ENCODE measurements at regions not wholly inside any gene's neighbourhood (a gene's known extent, or its start where the extent isn't known, plus 50 kb on each side); places are given as distances from the start of the nearest gene placed in this dataset.
A peak's percentile ranks its signal among the peaks of the same experiment; 100 is the strongest.

GRCh38 chr5:6115852-6116251 is 262.5 kb downstream of the MED10 start:
- TF ChIP-seq CTCF (IDR thresholded peaks at IDR 0.05; ENCODE audit: insufficient read depth, low read depth, low read length) = no peak
- DNase-seq (ENCODE audit: low read depth) = peak; percentile 3
- no peak overlapping the region for H3K4me3 ChIP-seq (ENCODE audit: low read depth, low read length)

- TF ChIP-seq CTCF (IDR thresholded peaks at IDR 0.05; ENCODE audit: insufficient read depth, low read depth, low read length) = no peak
- DNase-seq (ENCODE audit: low read depth) = no peak
- no peak overlapping the region for H3K4me3 ChIP-seq (ENCODE audit: low read depth, low read length)
Measured at GRCh38 chr5:6112538-6112937, 265.8 kb downstream of the MED10 start.

GRCh38 chr5:6112125-6112524 is 266.2 kb downstream of the MED10 start:
- TF ChIP-seq CTCF (IDR thresholded peaks at IDR 0.05; ENCODE audit: insufficient read depth, low read depth, low read length) = no peak

GRCh38 chr5:6111131-6111530 is 267.2 kb downstream of the MED10 start:
- TF ChIP-seq CTCF (IDR thresholded peaks at IDR 0.05; ENCODE audit: insufficient read depth, low read depth, low read length) = no peak
- no peak overlapping the region for H3K4me3 ChIP-seq (ENCODE audit: low read depth, low read length)
- DNase-seq (ENCODE audit: low read depth) = no peak

More at GRCh38 chr5:6112125-6112524, 266.2 kb downstream of the MED10 start:
- DNase-seq (ENCODE audit: low read depth) = no peak
- no peak overlapping the region for H3K4me3 ChIP-seq (ENCODE audit: low read depth, low read length)

- TF ChIP-seq CTCF (IDR thresholded peaks at IDR 0.05; ENCODE audit: insufficient read depth, low read depth, low read length) = no peak
- no peak for DNase-seq (ENCODE audit: low read depth)
Measured at GRCh38 chr5:6110441-6111005, 267.8 kb downstream of the MED10 start.

GRCh38 chr5:6108981-6109825 is 269.1 kb downstream of the MED10 start:
- no peak for TF ChIP-seq CTCF (IDR thresholded peaks at IDR 0.05; ENCODE audit: insufficient read depth, low read depth, low read length)

More at GRCh38 chr5:6110441-6111005, 267.8 kb downstream of the MED10 start:
- no peak overlapping the region for H3K4me3 ChIP-seq (ENCODE audit: low read depth, low read length)

More at GRCh38 chr5:6108981-6109825, 269.1 kb downstream of the MED10 start:
- DNase-seq (ENCODE audit: low read depth) = no peak
- H3K4me3 ChIP-seq (ENCODE audit: low read depth, low read length) = no peak overlapping the region

All from fibroblast of villous mesenchyme (primary cell).